IMR-90 (cell line): ENCODE measurements at regions not wholly inside any gene's neighbourhood (a gene's known extent, or its start where the extent isn't known, plus 50 kb on each side); places are given as distances from the start of the nearest gene placed in this dataset.

ENCODE experiments used
- CEBPB ChIP-seq: IDR thresholded peaks from 2 replicates; pipeline ENCODE4 v1.6.1; 2012; ENCODE audit warnings: low read depth, low read length, improper control_type of control experiment
- CTCF ChIP-seq: conservative IDR thresholded peaks from 2 replicates; pipeline ENCODE4 v1.5.1; 2012; ENCODE audit warnings: mild to moderate bottlenecking, low read depth, low read length, improper control_type of control experiment
- FOS ChIP-seq: fragments of 150-350 bp; IDR thresholded peaks from 2 replicates; pipeline ENCODE4 v1.6.1; 2016; ENCODE audit warnings: low read depth, low read length
- MAZ ChIP-seq: IDR thresholded peaks from 2 replicates; pipeline ENCODE4 v1.6.1; 2012; ENCODE audit warnings: low read depth, mild to moderate bottlenecking, low read length, improper control_type of control experiment, moderate library complexity, borderline replicate concordance
- NFE2L2 ChIP-seq: fragments of 150-350 bp; IDR thresholded peaks from 2 replicates; pipeline ENCODE4 v1.6.1; 2016; ENCODE audit warnings: low read depth, mild to moderate bottlenecking, low read length
- POLR2A ChIP-seq: IDR thresholded peaks from 2 replicates; pipeline ENCODE4 v1.6.1; 2012; ENCODE audit warnings: mild to moderate bottlenecking, low read depth, low read length
- RAD21 ChIP-seq: IDR thresholded peaks from 2 replicates; pipeline ENCODE4 v1.6.1; 2012; ENCODE audit warnings: low read length, improper control_type of control experiment
- RCOR1 ChIP-seq: IDR thresholded peaks from 2 replicates; pipeline ENCODE4 v1.6.1; 2012; ENCODE audit warnings: mild to moderate bottlenecking, low read length, improper control_type of control experiment; ENCODE audit not compliant: insufficient replicate concordance
- RFX5 ChIP-seq: IDR thresholded peaks from 2 replicates; pipeline ENCODE4 v1.8.0; 2012; ENCODE audit warnings: low read depth, mild to moderate bottlenecking, low read length, moderate library complexity
- USF2 ChIP-seq: fragments of 150-350 bp; IDR thresholded peaks from 2 replicates; pipeline ENCODE4 v1.6.1; 2017; ENCODE audit warnings: mild to moderate bottlenecking, antibody characterized with exemption, low read length, low read depth

- TF ChIP-seq RAD21 (no peak), CTCF (no peak), NFE2L2 (no peak), CEBPB (no peak), MAZ (no peak), RCOR1 (no peak), FOS (no peak), POLR2A (no peak), USF2 (no peak), RFX5 (no peak)
These were observed 183.8 kb upstream of the CTAGE1 start for GRCh38 chr18:22601481-22601880.
